NCI-H510A (cell line): ENCODE measurements at regions not wholly inside any gene's neighbourhood (a gene's known extent, or its start where the extent isn't known, plus 50 kb on each side); places are given as distances from the start of the nearest gene placed in this dataset.

Experiments used
- DNase-seq: peaks from one replicate; lab custom pipeline; 2025; lab: John Stamatoyannopoulos, UW

- DNase-seq: no peak
Measured at GRCh38 chr11:129590753-129591475, 215.3 kb downstream of the BARX2 start.

GRCh38 chr11:129591527-129591926, 215.9 kb downstream of the BARX2 start:
- no peak for DNase-seq

- no peak for DNase-seq
Measured at GRCh38 chr11:129592191-129592590, 216.5 kb downstream of the BARX2 start.

GRCh38 chr11:129593098-129593497, 217.4 kb downstream of the BARX2 start:
- peak; percentile 37 for DNase-seq

GRCh38 chr11:129595038-129595962, 219.7 kb downstream of the BARX2 start:
- DNase-seq: no peak

GRCh38 chr11:129596351-129596750, 219.3 kb upstream of the TMEM45B start:
- DNase-seq: no peak

- no peak for DNase-seq
Measured at GRCh38 chr11:129598378-129598777, 217.3 kb upstream of the TMEM45B start.

- peak; percentile 50 for DNase-seq
Measured at GRCh38 chr11:129605815-129606214, 209.8 kb upstream of the TMEM45B start.

GRCh38 chr11:129608711-129609110, 206.9 kb upstream of the TMEM45B start:
- DNase-seq: no peak

GRCh38 chr11:129610125-129610524, 205.5 kb upstream of the TMEM45B start:
- DNase-seq: peak; percentile 67

- DNase-seq: no peak
Measured at GRCh38 chr11:129610545-129610944, 205.1 kb upstream of the TMEM45B start.

GRCh38 chr11:129611661-129612446, 203.8 kb upstream of the TMEM45B start:
- DNase-seq: no peak

GRCh38 chr11:129612447-129612961, 203.1 kb upstream of the TMEM45B start:
- DNase-seq: no peak

GRCh38 chr11:129613071-129613470, 202.6 kb upstream of the TMEM45B start:
- no peak for DNase-seq

- no peak for DNase-seq
Measured at GRCh38 chr11:129614256-129614944, 201.2 kb upstream of the TMEM45B start.

- DNase-seq: no peak
Measured at GRCh38 chr11:129618046-129618569, 197.5 kb upstream of the TMEM45B start.

- DNase-seq: no peak
Measured at GRCh38 chr11:129620237-129621104, 195.2 kb upstream of the TMEM45B start.

GRCh38 chr11:129625930-129626329, 189.7 kb upstream of the TMEM45B start:
- peak; percentile 84 for DNase-seq

GRCh38 chr11:129631201-129631600, 184.4 kb upstream of the TMEM45B start:
- DNase-seq: no peak

GRCh38 chr11:129636926-129637325, 178.7 kb upstream of the TMEM45B start:
- no peak for DNase-seq
